Hypothalamus (tissue), 51 donors: ENCODE measurements at regions not wholly inside any gene's neighbourhood (a gene's known extent, or its start where the extent isn't known, plus 50 kb on each side); places are given as distances from the start of the nearest gene placed in this dataset.
"Not testable (repeated sequence)": the region's sequence is repeated elsewhere in the genome, so short reads cannot be mapped to it uniquely, and the experiment has no call there.

Experiments used
- DNase-seq, 51 donors: peaks; one replicate each; lab custom pipeline; 2025; lab: John Stamatoyannopoulos, UW

DNA sequence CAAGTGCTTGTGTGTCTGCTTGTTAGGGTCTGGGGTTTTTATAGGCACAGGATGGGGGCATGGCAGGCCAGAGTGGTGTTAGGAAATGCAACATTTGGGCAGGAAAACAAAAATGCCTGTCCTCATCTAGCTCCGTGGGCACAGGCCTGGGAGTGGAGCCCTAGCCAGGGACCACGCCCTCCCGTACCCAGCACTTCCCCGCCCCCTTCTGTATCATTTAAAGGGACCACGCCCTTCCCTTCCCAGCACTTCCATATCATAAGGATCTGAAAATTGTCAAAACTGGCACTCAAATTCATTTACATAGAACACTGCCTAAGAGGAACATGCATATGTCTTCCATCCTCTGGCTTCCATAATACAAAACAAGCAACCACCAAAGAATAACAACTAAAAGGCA lies 185.8 kb downstream of the B3GLCT start:
- no peak for DNase-seq

DNA sequence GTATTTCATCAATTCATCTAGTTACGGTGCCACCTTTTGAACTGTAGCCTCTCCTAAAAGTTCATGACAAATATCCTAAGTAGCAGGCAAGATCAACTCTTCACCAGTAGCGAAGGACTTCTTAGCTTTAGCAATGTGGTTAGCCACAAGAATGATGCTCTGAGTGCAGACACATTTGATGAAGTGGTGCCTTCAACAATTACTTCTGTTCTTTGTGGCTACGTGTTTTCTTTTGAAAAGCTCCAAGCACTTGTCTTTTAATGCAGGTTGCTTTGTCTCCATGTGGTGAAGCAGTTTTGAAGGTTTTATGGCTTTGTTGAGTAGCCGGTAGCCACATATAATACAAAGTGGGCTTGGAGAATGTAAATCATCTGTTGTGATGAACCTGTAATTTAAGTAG lies 194.7 kb downstream of the B3GLCT start:
- DNase-seq = no peak

DNA sequence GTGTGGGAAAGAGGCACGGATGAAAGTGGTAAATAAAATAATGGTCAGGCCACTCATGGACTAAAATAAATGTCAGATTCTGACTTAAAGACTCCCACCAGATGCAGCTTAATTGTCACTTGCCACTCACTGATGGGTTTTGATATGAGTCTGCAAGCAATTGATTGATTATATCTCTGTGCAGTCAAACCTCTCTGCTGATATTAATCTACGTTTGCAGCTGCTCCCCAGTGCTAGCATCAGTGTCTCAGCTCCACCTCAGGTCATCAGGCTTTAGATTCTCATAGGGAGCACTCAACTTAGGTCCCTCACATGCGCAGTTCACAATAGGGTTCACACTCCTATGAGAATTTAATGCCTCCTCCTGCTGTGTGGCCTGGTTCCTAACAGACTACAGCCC lies 195.3 kb downstream of the B3GLCT start:
- no peak for DNase-seq

DNA sequence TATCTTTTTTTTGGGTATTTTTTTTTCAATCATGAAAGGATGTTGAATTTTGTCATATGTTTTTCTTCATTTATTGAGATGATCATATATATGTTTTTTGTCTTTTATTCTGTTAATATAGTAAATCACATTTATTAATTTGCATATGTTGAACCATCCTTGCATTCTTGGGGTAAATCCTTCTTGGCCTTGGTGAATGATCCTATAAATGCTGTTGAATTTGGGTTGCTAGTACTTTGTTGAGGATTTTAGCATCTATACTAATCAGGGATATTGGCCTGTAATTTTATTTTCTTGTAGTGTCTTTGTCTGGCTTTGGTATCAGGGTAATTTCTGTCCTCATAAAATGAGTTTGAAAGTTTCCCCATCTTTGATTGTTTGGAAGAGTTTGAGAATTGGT lies 199.9 kb downstream of the B3GLCT start:
- DNase-seq = no peak

DNA sequence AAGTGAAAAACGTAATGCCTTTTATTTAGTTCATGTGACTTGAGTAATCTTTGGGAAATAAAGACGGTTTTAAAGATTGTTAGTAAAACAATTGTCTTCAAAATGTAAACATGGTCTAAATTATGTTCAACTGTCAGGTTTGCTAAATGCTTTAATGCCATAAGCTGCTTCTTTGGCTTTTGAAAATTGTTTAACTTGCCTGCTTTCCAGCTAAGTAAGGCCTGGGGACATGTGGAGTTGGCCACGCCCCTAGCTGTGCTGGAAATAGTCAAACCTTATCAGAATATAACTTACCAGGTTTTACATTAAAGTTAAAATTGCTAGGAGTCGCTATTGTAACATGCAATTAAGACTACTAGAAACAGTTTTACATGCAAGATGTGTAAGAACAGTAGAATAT lies 203.9 kb downstream of the B3GLCT start:
- not testable (repeated sequence) for DNase-seq

DNA sequence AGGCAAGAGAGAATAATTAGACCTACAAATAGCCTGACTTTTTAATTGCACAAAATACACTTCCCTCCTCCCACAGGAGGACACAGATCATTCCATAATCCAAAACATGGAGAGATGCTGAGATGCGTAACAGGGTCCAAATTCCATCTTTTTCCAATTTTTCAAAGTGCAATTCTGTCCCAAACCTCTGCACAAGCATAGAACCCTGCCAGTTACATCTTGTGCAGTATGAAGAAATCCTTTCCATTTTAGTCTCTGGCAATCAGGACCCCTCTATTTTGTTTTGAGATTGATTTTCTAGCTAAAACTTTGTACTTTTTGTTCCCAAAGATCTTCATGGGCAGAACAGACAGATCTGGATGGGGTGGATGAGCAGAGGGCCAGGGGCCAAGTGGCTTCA lies 209.2 kb downstream of the B3GLCT start:
- no peak for DNase-seq

DNA sequence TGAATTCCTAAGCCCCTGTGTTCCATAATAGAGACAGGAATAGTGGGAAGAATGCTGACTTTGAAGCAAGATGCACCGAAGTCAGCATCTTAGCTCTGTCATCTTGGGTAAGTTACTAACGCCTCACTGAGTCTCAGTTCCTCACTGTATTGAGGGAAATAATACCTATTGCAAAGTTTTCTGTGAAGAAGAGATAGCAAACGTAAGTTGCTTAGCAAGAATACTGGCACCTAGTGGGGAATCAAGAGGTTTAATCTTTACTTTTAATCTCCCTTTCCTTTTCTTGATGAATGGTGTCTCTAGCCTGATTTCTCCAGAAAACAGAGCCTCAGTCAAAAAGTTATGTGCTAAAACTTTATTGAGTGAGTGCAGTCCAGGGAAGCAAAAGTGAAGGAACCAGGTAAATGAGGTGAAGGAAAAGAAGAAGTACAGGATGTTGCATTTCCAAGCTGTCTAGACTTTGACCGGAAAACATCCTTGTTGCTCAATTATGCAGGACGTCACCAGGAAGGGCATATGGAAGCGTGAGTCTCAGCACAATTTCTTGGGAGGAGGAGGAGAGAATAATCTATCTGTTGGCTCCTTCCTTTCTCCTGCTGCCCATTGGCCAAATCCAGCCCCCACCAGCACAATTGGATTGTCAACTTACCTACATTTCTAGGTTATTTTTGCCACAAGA lies 210.0 kb downstream of the B3GLCT start:
- DNase-seq = no peak

DNA sequence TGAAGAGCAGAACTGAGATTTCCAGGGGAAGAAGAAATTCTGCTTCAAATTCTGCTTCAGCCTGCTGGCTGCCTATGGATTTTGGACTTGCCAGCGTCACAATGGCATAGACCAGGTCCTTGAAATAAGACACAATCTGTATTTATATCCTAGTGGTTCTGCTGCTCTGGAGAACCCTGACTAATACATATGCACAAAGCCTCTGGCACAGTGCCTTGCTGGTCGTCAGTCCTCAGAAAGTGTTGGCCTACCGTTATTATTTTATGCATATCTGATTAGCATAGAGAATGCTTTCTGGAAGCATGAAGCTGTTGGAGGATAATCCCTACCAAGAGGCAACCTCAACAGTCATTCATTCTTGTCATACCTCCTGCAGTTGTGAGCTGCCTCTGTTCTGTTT lies 213.7 kb downstream of the B3GLCT start:
- DNase-seq = no peak

DNA sequence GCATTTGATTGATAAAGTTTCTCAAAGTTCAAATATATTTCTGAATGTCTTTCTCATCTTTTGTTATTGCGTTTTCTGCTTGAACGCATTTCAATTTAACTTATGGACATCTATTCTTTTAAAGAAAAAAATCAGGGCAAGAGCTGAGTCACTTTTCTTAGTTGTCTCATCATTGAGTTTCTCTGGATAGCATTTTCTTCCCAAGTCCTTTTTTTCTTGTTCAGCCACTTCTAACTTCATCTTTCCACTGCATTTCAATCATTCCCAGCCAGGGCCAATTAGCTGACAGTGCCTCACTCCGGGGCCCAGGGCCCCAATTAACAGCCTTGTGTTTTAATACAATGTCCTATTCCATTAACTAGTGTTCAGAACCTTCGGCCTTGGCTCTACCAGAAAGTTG lies 216.3 kb downstream of the B3GLCT start:
- DNase-seq = no peak

DNA sequence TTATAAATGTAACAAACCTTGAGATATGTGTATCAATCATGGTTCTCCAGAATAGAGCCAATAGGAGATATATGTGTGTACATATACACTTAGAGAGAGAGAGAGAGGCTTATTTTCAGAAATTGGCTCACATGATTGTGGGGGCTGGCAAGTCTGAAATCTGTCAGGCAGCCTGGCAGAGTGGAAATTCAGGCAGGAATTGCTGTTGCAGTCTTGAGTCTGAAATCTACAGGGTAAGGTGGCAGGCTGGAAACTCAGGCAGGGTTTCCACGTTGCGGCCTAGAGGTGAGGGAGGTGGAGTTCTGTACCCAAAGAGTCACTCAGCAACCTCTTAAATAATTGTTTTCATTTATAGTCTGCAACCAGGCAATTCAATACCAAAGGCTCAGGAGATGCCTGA lies 218.4 kb downstream of the B3GLCT start:
- DNase-seq = no peak

DNA sequence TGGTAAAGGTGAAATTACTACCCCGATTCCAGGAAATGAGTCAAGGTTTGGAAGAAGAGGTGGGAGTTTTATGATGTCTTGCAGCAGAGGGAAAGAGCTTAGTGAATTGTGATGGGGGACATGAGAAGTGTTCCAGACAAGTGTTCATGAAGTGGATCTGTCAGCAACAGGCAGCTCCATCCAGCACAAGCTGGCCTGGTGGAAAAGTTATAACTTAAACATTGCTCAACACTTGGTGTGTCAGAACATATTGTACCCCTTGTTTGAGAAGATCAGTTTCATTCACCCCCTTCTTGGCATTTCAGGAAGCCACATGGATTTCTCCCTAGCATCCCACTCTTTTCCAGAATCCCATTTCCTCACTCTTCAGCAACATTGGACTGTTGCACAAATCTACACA lies 222.0 kb downstream of the B3GLCT start:
- DNase-seq = no peak

DNA sequence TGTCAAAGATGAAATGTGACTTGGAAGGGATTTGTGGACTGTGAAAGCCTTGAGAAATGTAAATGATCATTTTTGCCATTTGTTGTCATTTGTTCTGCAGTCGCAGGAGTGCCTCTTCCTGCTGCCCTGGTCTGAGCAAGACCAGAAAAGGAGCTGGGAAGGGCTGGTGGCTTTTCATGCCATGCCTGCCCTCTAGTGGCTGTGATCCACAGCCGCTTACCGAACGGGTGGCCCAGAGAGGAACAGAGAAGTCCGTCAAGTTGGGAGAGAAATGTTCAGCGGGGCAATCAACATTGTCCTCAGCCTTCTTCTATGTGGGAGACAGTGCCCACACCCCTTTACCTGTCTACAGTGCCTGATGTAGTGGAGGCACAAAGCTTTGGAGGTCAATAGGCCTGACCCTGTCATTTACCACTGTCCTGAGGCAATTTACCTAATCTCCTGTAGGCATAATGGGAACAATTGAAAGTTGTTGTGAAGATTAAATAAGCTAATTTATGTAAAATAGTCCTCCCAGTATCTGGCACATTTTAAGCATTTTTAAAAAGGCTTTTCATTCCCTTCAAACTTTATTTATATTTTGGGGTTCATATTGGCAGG lies 224.5 kb downstream of the B3GLCT start:
- peak in 45 of 51 donors; percentile 2 to 74 (median 32) for DNase-seq

DNA sequence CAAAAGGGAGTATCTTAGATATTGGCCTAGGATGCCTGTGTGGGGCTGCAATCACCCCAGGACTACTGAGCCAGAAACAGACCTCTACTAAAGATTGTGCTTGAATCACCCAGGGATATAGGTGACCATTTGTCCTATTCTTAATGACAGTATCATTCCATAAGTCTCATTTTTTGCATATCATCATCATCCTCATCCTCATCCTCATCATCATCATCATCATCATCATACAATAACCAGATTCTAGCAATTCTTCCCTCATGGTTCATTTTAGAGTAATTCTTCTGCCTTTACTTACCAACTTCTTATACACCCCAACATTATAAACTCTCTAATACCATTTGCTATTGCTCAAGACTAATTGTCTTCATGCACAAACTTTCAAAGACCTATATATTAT lies 226.6 kb downstream of the B3GLCT start:
- DNase-seq = no peak

DNA sequence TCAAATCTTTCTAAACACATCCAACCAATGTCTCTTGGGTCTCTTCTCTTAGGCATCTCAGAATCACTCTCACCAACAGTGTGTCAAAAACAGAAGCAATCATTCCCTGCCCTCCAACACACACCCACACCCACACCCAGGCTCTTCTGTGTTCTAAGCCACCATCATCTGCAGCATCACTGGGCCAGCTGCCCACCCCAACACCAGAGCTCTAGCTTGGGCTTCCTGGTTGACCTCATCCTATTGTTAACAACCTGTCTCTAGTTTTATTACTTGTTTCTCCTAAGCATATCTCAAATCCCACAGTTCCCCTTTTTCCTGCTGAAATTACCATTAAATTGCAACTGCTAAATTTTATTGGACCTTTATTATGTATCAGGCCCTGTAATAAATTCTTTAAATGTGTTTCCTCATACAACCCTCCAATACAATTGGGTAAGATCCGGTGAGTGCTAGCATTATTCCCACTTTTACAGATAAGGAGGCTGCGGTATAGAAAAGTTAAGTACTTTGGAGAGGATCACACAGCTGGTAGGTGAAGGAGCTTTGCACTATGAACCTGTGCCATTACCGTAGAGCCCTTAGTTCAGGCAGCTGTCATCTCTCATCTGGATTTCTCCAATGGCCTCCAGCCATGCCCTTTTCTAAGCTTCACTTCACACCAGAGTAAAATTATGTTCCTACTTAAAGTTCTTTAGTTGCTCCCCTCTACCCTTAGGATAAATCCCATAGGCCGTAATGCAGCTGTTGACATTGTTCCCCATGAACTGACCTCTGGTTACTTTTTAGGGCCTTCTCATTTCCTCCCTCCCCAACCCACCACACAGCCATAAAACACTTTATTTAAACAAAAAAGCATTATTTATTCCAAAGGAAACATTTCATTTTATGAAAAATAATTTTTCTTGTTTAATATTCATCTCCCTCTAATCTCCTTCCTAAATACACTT lies 227.7 kb downstream of the B3GLCT start:
- DNase-seq = no peak

DNA sequence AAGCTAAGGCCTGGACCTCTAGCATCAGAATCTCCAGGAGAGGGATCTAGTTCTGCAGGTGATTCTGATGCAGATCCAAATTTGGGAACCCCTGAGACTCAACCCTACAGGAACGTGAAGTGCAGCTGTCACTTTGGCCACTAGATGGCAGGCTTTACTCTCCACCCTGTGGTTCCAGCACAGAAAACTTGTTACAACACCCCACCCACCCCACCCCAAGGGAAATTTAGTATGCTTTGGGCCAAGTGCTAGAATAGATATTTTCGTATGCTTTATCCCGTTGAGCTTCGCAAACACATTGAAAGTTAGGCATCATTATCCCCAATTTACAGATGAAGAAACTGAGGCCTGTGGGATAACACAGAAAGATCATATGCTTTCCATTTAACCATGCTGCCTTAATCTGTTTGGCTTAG lies 232.0 kb downstream of the B3GLCT start:
- DNase-seq = peak in 12 of 51 donors; percentile 2 to 43 (median 12)

DNA sequence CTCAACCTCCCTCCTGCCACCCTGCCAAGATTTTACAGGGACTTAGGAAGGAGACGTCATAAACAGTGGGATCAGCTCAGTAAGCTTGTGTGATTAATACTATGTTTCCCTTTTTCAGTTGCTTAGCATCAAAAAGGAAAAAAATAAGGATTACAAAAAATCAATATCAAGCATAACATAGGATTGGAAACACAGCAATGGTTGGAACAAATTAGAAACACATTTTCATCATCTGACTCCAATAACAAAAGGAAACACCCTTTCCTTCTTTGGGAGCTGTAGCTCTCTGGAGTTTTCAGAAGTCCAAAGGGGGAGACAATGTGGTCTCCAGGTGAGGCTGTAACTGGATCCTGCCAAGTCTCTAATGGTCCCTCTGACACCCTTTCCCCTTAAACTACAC lies 233.4 kb downstream of the B3GLCT start:
- no peak for DNase-seq

DNA sequence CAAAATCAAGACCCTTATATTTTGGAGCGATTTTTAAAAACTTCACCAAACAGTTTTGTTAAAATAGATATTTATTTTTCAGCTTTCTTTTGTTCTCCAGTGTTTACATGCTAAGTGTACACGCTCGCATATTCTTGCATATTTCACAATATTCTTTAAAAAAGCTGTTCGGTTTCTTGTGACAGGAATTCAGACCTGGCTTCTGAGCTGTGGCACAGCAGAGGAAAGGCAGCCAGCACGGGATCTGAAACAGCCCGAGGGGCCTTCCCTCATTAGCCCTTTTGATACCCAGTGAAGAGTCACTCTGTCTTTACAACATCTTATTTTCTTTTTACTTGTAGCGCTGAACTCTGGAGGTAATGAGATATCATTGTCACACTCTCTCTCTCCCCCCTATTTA lies 234.0 kb downstream of the B3GLCT start:
- DNase-seq = no peak

DNA sequence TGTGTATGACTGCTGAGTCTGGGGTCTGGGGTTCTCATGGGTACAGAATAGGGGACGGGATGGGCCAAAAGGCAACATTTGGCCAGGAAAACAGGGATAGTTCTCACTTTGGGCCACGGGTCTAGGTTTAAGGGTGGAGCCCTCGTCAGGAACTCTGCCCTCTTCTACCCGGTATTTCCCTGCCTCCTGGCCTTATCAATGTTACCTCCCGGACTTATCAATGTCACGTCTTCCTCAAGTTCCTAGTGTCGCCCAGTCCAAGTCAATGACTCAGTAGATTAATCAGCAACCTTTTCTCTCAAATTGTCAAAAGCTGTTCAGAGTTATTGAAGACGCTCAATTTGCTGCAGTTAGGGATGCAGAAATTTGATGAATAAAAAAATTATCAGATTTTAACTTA lies 234.8 kb downstream of the B3GLCT start:
- no peak for DNase-seq

DNA sequence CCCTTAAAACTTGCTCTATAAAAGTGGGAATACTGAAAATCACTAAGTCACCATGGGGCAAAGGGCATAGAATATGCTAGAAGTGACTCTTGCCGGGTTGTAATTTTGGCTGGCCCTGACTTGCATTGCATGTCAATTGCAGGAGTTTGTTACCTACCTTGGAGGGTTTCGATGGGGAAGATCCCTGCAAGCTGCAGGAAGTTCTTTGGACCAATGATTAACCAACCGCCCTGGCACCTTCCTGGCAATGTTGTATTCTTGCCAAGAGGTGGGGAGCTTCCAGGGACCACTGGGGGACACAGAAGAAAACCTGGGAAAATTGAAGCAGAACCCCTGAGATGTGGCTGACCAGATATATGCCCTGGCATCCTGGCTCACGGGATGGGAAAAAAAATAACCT lies 235.8 kb downstream of the B3GLCT start:
- no peak for DNase-seq

DNA sequence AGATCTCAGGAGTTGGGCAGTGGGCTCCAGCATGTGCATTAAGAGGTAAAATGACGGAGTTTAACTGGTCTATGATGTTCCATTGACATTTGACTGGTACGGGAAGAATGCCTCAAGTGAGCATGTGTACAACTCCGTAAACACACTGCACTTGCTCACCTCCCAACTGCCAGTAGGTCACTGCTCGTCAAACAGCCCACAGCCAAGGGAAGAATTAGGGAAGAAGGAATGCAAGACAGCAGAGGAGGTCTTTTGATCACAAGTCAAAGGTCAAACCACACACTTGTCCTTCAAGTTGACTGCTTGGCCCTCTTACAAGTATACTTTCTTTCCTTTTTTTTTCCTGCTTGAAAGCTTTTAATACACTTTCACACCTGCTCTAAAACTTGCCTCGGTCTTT lies 236.7 kb downstream of the B3GLCT start:
- DNase-seq = no peak

DNA sequence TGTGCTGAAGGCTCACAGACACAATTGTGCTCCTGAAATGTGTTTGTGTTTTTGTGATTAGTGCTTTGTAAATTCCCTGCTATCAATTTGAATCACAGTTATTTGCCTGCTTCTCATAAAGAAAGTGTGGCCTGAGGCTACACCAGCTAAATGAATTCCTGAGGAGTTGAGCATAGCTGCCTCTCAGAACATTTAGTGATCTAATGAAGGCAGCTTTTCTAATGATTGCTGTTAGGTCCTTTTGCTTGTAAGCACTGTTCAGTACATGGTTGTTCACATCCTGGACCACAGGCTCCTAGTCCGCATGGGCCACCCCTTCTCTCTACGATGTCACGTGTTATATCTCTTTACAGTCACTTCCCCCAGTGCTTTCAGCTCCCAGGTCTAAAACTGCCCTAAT lies 238.2 kb downstream of the B3GLCT start:
- DNase-seq = no peak

DNA sequence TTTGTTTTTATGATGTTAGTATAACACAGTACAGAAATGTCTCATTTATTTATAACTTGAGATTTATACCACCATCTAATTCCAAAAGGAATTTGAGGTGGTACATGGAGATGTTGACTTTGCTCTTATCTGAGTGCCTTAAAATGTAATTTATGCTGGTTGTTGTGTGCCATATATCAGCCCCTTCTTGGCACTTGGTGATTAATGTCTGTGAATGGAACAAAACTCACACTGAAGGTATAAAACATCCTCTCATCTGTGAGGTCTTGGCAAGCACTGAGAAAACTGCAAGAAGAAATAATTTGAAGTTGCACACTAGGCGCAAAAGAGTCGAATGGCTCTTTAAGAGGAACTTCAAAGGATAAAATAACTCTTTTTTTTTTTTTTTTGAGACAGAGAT lies 240.4 kb downstream of the B3GLCT start:
- DNase-seq = no peak
